ENCODE measurements at regions not wholly inside any gene's neighbourhood (a gene's known extent, or its start where the extent isn't known, plus 50 kb on each side); places are given as distances from the start of the nearest gene placed in this dataset.
"Not testable (repeated sequence)": the region's sequence is repeated elsewhere in the genome, so short reads cannot be mapped to it uniquely, and the experiment has no call there.

DNA sequence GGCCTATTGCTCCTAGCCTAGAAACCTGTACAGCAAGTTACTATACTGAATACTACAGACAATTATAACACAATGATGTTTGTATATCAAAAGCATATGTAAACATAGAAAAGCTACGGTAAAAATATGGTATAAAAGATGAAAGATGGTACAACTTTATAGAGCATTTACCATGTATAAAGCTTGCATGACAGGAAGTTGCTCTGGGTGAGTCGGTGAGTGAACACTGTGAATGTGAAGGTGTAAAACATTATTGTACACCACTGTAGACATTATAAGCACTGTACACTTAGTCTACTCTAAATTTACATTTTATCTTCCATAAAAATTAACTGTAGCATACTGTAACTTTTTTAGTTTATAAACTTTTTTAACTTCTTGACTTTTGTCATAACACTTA lies 674.3 kb upstream of the ZWINT start:
- no peak for DNase-seq (ENCODE audit: low read depth, low spot score)
- in situ Hi-C loops (cut with HindIII; ENCODE audit: low sequenced_read_pairs): no loop called here
- TF ChIP-seq, protein P1, sequence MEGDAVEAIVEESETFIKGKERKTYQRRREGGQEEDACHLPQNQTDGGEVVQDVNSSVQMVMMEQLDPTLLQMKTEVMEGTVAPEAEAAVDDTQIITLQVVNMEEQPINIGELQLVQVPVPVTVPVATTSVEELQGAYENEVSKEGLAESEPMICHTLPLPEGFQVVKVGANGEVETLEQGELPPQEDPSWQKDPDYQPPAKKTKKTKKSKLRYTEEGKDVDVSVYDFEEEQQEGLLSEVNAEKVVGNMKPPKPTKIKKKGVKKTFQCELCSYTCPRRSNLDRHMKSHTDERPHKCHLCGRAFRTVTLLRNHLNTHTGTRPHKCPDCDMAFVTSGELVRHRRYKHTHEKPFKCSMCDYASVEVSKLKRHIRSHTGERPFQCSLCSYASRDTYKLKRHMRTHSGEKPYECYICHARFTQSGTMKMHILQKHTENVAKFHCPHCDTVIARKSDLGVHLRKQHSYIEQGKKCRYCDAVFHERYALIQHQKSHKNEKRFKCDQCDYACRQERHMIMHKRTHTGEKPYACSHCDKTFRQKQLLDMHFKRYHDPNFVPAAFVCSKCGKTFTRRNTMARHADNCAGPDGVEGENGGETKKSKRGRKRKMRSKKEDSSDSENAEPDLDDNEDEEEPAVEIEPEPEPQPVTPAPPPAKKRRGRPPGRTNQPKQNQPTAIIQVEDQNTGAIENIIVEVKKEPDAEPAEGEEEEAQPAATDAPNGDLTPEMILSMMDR (IDR thresholded peaks at IDR 0.05; ENCODE audit: low read depth, low read length): no peak
- H3K4me3 ChIP-seq (ENCODE audit: low read depth, low read length): no peak overlapping the region

DNA sequence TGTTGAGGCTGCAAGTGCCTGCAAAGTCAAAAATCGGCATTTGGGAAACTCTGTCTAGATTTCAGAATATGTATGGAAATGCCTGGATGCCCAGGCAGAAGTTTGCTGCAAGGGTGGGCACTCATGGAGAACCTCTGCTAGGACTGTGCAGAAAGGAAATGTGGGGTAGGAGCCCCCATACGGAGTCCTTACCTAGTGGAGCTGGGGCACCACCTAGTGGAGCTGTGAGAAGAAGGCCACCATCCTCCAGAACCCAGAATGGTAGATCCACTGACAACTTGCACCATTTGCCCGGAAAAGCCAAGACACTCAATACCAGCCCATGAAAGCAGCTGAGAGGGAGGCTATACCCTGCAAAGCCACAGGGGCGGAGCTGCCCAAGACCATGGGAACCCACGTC lies 671.2 kb upstream of the ZWINT start:
- H3K4me3 ChIP-seq (ENCODE audit: low read depth, low read length); in situ Hi-C loops (cut with HindIII; ENCODE audit: low sequenced_read_pairs); DNase-seq (ENCODE audit: low read depth, low spot score): not testable (repeated sequence)

DNA sequence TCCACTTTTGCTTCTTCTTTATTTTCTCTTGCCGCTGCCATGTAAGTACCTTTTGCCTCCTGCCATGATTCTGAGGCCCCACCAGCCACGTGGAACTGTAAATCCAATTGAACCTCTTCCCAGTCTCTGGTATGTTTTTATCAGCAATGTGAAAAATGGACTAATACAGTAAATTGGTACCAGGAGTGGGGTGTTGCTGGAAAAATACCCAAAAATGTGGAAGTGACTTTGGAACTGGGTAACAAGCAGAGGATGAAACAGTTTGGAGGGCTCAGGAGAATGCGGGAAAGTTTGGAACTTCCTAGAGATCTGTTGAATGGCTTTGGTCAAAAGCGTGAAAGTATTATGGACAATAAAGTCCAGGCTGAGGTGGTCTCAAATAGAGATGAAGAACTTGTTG lies 670.3 kb upstream of the ZWINT start:
- no peak for DNase-seq (ENCODE audit: low read depth, low spot score)
- in situ Hi-C loops (cut with HindIII; ENCODE audit: low sequenced_read_pairs): no loop called here
- no peak overlapping the region for H3K4me3 ChIP-seq (ENCODE audit: low read depth, low read length)
- TF ChIP-seq, protein P1 (IDR thresholded peaks at IDR 0.05; ENCODE audit: low read depth, low read length): no peak

DNA sequence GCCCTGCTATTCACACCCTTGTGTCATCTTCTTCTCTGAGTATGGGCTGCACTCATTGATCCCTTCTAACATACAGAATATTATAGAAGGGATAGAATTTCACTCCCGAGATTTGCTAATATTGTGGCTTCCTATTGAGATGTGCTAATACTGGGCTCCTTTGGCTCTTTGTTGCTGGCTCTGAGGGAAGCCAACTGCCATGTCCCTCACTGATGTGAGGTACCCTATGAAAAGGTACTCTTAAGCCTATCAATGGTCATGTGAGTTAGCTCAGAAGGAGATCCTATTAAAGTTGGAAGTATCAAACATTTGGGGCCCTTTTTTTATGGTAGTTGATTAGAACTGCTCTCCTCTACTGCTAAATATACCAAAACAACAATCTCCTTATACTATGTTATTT lies 665.2 kb upstream of the ZWINT start:
- in situ Hi-C loops (cut with HindIII; ENCODE audit: low sequenced_read_pairs): no loop called here
- no peak overlapping the region for H3K4me3 ChIP-seq (ENCODE audit: low read depth, low read length)
- TF ChIP-seq, protein P1 (IDR thresholded peaks at IDR 0.05; ENCODE audit: low read depth, low read length): no peak
- no peak for DNase-seq (ENCODE audit: low read depth, low spot score)

DNA sequence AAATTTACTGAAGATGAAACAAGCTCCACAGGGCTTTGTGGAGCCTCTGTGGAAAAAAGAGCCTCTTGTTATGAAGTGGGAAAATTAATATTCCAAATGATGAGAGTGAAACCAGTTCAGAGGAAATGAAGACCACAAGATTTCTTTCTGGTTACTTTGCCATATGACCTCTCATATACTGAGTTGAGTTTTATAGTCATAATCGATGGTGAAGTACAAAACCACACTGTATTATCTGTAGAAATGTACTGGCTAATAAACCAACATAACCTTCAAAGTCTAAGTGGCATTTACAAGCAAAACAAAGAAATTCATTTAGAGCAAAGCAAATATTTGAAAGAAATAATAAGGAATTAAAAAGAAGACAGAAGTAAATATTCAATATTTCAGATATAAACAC lies 662.6 kb upstream of the ZWINT start:
- no peak for DNase-seq (ENCODE audit: low read depth, low spot score)
- H3K4me3 ChIP-seq (ENCODE audit: low read depth, low read length): no peak overlapping the region
- in situ Hi-C loops (cut with HindIII; ENCODE audit: low sequenced_read_pairs): no loop called here
- TF ChIP-seq, protein P1 (IDR thresholded peaks at IDR 0.05; ENCODE audit: low read depth, low read length): no peak

DNA sequence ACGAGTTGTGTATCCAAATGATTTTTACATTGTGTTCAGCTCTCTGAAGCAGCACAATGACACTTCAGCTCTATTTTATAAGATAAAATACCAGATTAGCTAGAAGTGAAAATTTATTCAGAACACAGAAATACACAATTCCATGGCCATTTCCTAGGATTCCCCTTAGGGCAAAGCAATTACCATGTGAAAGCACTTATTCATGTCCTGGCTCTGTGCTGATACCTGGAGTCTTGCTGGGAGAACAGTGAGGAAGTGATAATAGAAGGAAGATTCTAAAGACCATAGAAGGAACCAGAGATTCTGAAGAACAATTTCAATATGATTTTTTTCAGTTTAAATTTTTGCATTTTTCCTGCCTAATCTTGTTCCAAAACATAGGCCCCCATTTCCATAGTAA lies 657.4 kb upstream of the ZWINT start:
- in situ Hi-C loops (cut with HindIII; ENCODE audit: low sequenced_read_pairs): no loop called here
- no peak overlapping the region for H3K4me3 ChIP-seq (ENCODE audit: low read depth, low read length)
- TF ChIP-seq, protein P1 (IDR thresholded peaks at IDR 0.05; ENCODE audit: low read depth, low read length): no peak
- DNase-seq (ENCODE audit: low read depth, low spot score): no peak

DNA sequence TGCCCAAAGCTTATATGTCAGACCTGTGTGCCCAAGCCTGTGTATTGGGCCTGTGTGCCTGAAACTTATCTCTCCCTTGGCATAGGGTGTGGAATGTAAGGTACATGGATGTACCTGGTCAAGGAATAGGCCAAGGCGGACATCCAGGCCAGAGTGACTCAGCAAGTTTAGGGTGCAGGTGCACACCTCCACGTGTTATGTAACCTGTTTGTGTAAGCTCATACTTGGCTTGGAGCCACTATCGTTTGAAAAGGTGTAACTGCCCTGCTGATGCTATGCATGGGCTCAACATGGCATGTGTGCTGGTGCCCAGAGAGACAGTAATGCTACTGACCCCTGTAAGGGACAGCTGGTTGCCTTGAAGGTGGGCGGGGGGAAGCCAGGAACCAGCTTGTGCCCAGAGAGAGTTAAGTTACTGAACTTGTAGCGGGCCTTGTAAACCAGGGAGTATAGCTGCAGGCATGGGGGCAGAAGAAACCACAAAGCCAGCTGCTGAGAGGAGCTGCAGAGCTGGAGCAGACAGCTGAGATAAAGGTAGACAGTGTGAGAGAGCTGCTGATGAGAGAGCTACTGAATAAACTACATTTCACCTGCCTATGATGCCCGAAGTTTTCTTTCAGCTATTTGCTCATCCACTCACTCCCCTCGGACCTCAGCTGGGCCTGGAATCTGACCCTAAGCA lies 656.4 kb upstream of the ZWINT start:
- in situ Hi-C loops (cut with HindIII; ENCODE audit: low sequenced_read_pairs): no loop called here
- no peak overlapping the region for H3K4me3 ChIP-seq (ENCODE audit: low read depth, low read length)
- DNase-seq (ENCODE audit: low read depth, low spot score): no peak
- TF ChIP-seq, protein P1 (IDR thresholded peaks at IDR 0.05; ENCODE audit: low read depth, low read length): no peak

All from astrocyte of the spinal cord (primary cell).